ENCODE measurements at regions not wholly inside any gene's neighbourhood (a gene's known extent, or its start where the extent isn't known, plus 50 kb on each side); places are given as distances from the start of the nearest gene placed in this dataset.

- no peaks in the 10 kb centered on the region for H3K4me1 ChIP-seq (ENCODE audit: control insufficient read depth in 2 of 2, insufficient read depth in 2 of 2, low read length in 2 of 2)
- no peaks in the 10 kb centered on the region for H3K36me3 ChIP-seq (ENCODE audit: control insufficient read depth in 2 of 2, insufficient read depth in 2 of 2, low read length in 2 of 2)
- H3K27me3 ChIP-seq (ENCODE audit: control insufficient read depth in 2 of 2, insufficient read depth in 2 of 2, low read length in 2 of 2), result no peaks in the 10 kb centered on the region
- no peaks in the 10 kb centered on the region for H3K9me3 ChIP-seq (ENCODE audit: control insufficient read depth in 2 of 2, low read length in 2 of 2)
- H3K4me3 ChIP-seq (ENCODE audit: low read length in 2 of 2), result no peak overlapping the region
- no peak overlapping the region for H3K27ac ChIP-seq (ENCODE audit: low read depth in 2 of 2, low read length in 2 of 2)
- H3K9ac ChIP-seq (ENCODE audit: low read depth in 1 of 2, low read length in 2 of 2), result no peak overlapping the region
Observed at GRCh38 chr6:23175391-23175790, 606.0 kb downstream of the HDGFL1 start.

DNA sequence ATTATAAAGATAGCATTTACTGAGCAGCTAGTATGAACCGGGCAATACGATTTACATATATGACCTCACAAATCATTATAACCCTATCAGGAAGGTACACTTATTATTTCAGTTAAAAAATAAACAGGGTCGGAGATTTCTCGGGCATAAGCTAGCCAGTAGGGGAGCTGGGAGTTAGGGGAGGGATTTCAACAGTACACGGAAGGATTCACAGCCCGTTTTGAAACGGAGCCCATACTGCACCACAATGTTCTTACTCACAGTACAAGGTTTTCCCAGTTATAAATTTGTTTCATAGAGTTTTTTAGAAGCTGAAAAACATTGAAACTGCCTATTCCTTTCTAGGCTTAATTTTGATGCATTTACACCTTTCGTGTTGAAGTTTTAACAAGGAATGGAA lies 607.1 kb downstream of the HDGFL1 start:
- Histone ChIP-seq H3K4me1 (ENCODE audit: control insufficient read depth in 2 of 2, insufficient read depth in 2 of 2, low read length in 2 of 2) (no peaks in the 10 kb centered on the region), H3K9ac (ENCODE audit: low read depth in 1 of 2, low read length in 2 of 2) (no peak overlapping the region), H3K9me3 (ENCODE audit: control insufficient read depth in 2 of 2, low read length in 2 of 2) (no peaks in the 10 kb centered on the region), H3K36me3 (ENCODE audit: control insufficient read depth in 2 of 2, insufficient read depth in 2 of 2, low read length in 2 of 2) (no peaks in the 10 kb centered on the region), H3K27me3 (ENCODE audit: control insufficient read depth in 2 of 2, insufficient read depth in 2 of 2, low read length in 2 of 2) (no peaks in the 10 kb centered on the region), H3K27ac (ENCODE audit: low read depth in 2 of 2, low read length in 2 of 2) (no peak overlapping the region), H3K4me3 (ENCODE audit: low read length in 2 of 2) (no peak overlapping the region)

DNA sequence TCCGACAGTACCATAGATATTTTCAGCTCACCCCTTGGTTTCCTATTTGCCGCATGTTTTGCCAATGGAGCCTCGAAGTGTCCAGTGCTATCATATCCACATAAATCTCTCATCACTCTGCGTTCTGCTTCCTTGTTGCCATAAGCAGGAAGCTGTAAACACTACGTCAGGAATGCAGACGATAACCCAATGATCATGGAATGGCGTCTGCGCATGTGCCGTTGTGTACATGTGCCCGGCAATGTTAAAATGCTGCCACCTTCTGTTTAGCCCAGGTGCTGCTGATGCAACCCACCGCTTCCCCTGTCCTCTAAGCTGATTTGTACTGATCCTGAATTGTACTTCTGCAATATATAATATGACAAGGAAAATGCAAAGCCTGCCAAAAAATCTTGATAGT lies 607.5 kb downstream of the HDGFL1 start:
- H3K4me1 ChIP-seq (ENCODE audit: control insufficient read depth in 2 of 2, insufficient read depth in 2 of 2, low read length in 2 of 2), result no peaks in the 10 kb centered on the region
- no peak overlapping the region for H3K9ac ChIP-seq (ENCODE audit: low read depth in 1 of 2, low read length in 2 of 2)
- no peak overlapping the region for H3K4me3 ChIP-seq (ENCODE audit: low read length in 2 of 2)
- H3K27ac ChIP-seq (ENCODE audit: low read depth in 2 of 2, low read length in 2 of 2), result no peak overlapping the region
- H3K27me3 ChIP-seq (ENCODE audit: control insufficient read depth in 2 of 2, insufficient read depth in 2 of 2, low read length in 2 of 2), result no peaks in the 10 kb centered on the region
- H3K9me3 ChIP-seq (ENCODE audit: control insufficient read depth in 2 of 2, low read length in 2 of 2), result no peaks in the 10 kb centered on the region
- H3K36me3 ChIP-seq (ENCODE audit: control insufficient read depth in 2 of 2, insufficient read depth in 2 of 2, low read length in 2 of 2), result no peaks in the 10 kb centered on the region

GRCh38 chr6:23177806-23178205 lies 608.4 kb downstream of the HDGFL1 start:
- no peak overlapping the region for H3K27ac ChIP-seq (ENCODE audit: low read depth in 2 of 2, low read length in 2 of 2)
- no peaks in the 10 kb centered on the region for H3K27me3 ChIP-seq (ENCODE audit: control insufficient read depth in 2 of 2, insufficient read depth in 2 of 2, low read length in 2 of 2)
- H3K4me1 ChIP-seq (ENCODE audit: control insufficient read depth in 2 of 2, insufficient read depth in 2 of 2, low read length in 2 of 2), result no peaks in the 10 kb centered on the region
- no peak overlapping the region for H3K4me3 ChIP-seq (ENCODE audit: low read length in 2 of 2)
- no peaks in the 10 kb centered on the region for H3K36me3 ChIP-seq (ENCODE audit: control insufficient read depth in 2 of 2, insufficient read depth in 2 of 2, low read length in 2 of 2)
- no peak overlapping the region for H3K9ac ChIP-seq (ENCODE audit: low read depth in 1 of 2, low read length in 2 of 2)
- no peaks in the 10 kb centered on the region for H3K9me3 ChIP-seq (ENCODE audit: control insufficient read depth in 2 of 2, low read length in 2 of 2)

DNA sequence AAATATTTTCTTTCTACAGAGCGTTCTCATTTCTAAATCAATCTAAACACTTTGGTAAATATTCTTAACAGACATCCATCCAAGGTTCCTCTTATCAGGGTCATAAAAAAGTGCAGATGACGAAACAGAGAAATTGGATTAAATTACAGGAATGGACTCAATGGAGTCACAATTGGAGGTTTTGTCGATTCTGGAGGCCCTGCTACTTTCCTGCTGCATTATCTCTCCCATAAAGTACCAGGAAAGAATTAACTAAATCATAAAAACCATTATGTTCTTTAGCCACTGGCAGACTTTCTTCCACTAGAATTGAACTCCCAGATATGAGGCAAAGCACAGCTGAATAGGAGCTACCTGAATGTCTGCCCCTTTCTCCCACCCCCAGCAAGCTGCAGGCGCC lies 610.6 kb downstream of the HDGFL1 start:
- Histone ChIP-seq H3K9me3 (ENCODE audit: control insufficient read depth in 2 of 2, low read length in 2 of 2) (no peaks in the 10 kb centered on the region), H3K36me3 (ENCODE audit: control insufficient read depth in 2 of 2, insufficient read depth in 2 of 2, low read length in 2 of 2) (no peaks in the 10 kb centered on the region), H3K4me3 (ENCODE audit: low read length in 2 of 2) (no peak overlapping the region), H3K27me3 (ENCODE audit: control insufficient read depth in 2 of 2, insufficient read depth in 2 of 2, low read length in 2 of 2) (no peaks in the 10 kb centered on the region), H3K27ac (ENCODE audit: low read depth in 2 of 2, low read length in 2 of 2) (no peak overlapping the region), H3K9ac (ENCODE audit: low read depth in 1 of 2, low read length in 2 of 2) (no peak overlapping the region), H3K4me1 (ENCODE audit: control insufficient read depth in 2 of 2, insufficient read depth in 2 of 2, low read length in 2 of 2) (no peaks in the 10 kb centered on the region)

DNA sequence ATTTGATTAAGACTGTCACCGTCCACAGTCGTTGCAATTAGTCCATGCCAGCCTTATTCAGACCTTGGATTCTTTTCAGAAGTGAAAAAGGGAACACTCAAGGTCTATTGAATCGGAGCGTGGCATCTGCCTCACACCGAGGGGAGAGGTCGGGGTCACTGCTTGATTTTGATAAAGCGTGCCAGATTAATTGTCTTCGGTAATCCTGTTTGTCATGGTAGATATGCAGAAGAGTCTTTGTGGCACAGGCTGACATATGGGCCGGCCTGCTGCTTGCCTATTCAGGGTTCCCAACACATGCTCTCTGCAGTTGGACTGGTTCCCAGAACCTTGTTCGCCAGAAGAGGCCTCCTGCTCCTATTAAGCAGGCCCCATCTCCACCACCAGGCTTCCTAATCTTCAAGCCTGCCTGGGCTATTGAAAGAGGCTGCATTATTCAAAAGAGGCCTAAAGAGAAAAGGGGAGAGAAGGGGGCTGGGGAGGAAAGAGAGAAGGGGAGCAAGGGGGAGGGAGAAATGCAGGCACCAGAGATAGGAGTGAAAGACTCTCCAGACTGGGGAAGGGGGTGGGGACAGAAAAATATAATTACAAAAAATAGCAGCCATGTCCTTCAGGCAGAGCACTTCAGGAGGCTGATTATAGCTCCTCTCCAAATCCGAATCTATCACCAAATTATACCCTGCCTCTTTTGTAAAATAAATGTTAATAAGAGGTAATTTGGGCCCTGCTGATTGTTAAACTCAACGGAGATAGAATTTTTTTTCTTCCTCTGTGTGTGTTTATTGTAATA lies 611.3 kb downstream of the HDGFL1 start:
- Histone ChIP-seq H3K4me3 (ENCODE audit: low read length in 2 of 2) (no peak overlapping the region), H3K36me3 (ENCODE audit: control insufficient read depth in 2 of 2, insufficient read depth in 2 of 2, low read length in 2 of 2) (no peaks in the 10 kb centered on the region), H3K27ac (ENCODE audit: low read depth in 2 of 2, low read length in 2 of 2) (no peak overlapping the region)

GRCh38 chr6:23181356-23182110 lies 612.2 kb downstream of the HDGFL1 start:
- Histone ChIP-seq H3K36me3 (ENCODE audit: control insufficient read depth in 2 of 2, insufficient read depth in 2 of 2, low read length in 2 of 2) (no peaks in the 10 kb centered on the region), H3K27me3 (ENCODE audit: control insufficient read depth in 2 of 2, insufficient read depth in 2 of 2, low read length in 2 of 2) (no peaks in the 10 kb centered on the region), H3K9ac (ENCODE audit: low read depth in 1 of 2, low read length in 2 of 2) (no peak overlapping the region), H3K4me3 (ENCODE audit: low read length in 2 of 2) (no peak overlapping the region), H3K27ac (ENCODE audit: low read depth in 2 of 2, low read length in 2 of 2) (no peak overlapping the region), H3K9me3 (ENCODE audit: control insufficient read depth in 2 of 2, low read length in 2 of 2) (no peaks in the 10 kb centered on the region), H3K4me1 (ENCODE audit: control insufficient read depth in 2 of 2, insufficient read depth in 2 of 2, low read length in 2 of 2) (no peaks in the 10 kb centered on the region)

More for the DNA sequence above, 611.3 kb downstream of the HDGFL1 start:
- H3K9ac ChIP-seq (ENCODE audit: low read depth in 1 of 2, low read length in 2 of 2), result no peak overlapping the region
- no peaks in the 10 kb centered on the region for H3K4me1 ChIP-seq (ENCODE audit: control insufficient read depth in 2 of 2, insufficient read depth in 2 of 2, low read length in 2 of 2)
- H3K9me3 ChIP-seq (ENCODE audit: control insufficient read depth in 2 of 2, low read length in 2 of 2), result no peaks in the 10 kb centered on the region
- H3K27me3 ChIP-seq (ENCODE audit: control insufficient read depth in 2 of 2, insufficient read depth in 2 of 2, low read length in 2 of 2), result no peaks in the 10 kb centered on the region

- no peaks in the 10 kb centered on the region for H3K27me3 ChIP-seq (ENCODE audit: control insufficient read depth in 2 of 2, insufficient read depth in 2 of 2, low read length in 2 of 2)
- no peak overlapping the region for H3K9ac ChIP-seq (ENCODE audit: low read depth in 1 of 2, low read length in 2 of 2)
- H3K4me1 ChIP-seq (ENCODE audit: control insufficient read depth in 2 of 2, insufficient read depth in 2 of 2, low read length in 2 of 2), result no peaks in the 10 kb centered on the region
- no peaks in the 10 kb centered on the region for H3K36me3 ChIP-seq (ENCODE audit: control insufficient read depth in 2 of 2, insufficient read depth in 2 of 2, low read length in 2 of 2)
- no peak overlapping the region for H3K4me3 ChIP-seq (ENCODE audit: low read length in 2 of 2)
- no peak overlapping the region for H3K27ac ChIP-seq (ENCODE audit: low read depth in 2 of 2, low read length in 2 of 2)
- H3K9me3 ChIP-seq (ENCODE audit: control insufficient read depth in 2 of 2, low read length in 2 of 2), result no peaks in the 10 kb centered on the region
Observed at GRCh38 chr6:23183846-23184245, 614.5 kb downstream of the HDGFL1 start.

- Histone ChIP-seq H3K9me3 (ENCODE audit: control insufficient read depth in 2 of 2, low read length in 2 of 2) (no peaks in the 10 kb centered on the region), H3K27me3 (ENCODE audit: control insufficient read depth in 2 of 2, insufficient read depth in 2 of 2, low read length in 2 of 2) (no peaks in the 10 kb centered on the region), H3K4me1 (ENCODE audit: control insufficient read depth in 2 of 2, insufficient read depth in 2 of 2, low read length in 2 of 2) (no peaks in the 10 kb centered on the region), H3K9ac (ENCODE audit: low read depth in 1 of 2, low read length in 2 of 2) (no peak overlapping the region), H3K4me3 (ENCODE audit: low read length in 2 of 2) (no peak overlapping the region), H3K27ac (ENCODE audit: low read depth in 2 of 2, low read length in 2 of 2) (no peak overlapping the region), H3K36me3 (ENCODE audit: control insufficient read depth in 2 of 2, insufficient read depth in 2 of 2, low read length in 2 of 2) (no peaks in the 10 kb centered on the region)
Observed at GRCh38 chr6:23184351-23184750, 615.0 kb downstream of the HDGFL1 start.

DNA sequence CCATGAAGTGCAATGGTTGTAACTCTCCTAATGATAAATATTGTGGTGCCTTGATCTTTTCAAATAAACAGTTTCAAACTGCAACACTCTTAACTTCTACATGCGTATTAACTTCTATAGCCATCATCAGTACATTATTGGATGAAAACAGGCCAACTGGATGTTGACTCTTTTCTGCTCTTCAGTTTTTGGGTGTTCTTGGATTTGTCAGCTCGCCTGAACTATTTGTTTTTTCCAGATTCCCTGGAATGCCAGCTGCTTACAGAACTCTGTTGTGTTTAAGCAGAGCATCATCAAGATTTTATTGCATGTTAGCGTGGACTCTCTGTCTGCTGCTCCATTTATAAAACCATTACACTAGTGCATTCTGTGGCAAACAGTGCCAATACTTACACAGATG lies 626.1 kb downstream of the HDGFL1 start:
- no peaks in the 10 kb centered on the region for H3K27me3 ChIP-seq (ENCODE audit: control insufficient read depth in 2 of 2, insufficient read depth in 2 of 2, low read length in 2 of 2)
- no peaks in the 10 kb centered on the region for H3K4me1 ChIP-seq (ENCODE audit: control insufficient read depth in 2 of 2, insufficient read depth in 2 of 2, low read length in 2 of 2)
- H3K36me3 ChIP-seq (ENCODE audit: control insufficient read depth in 2 of 2, insufficient read depth in 2 of 2, low read length in 2 of 2), result no peaks in the 10 kb centered on the region
- H3K27ac ChIP-seq (ENCODE audit: low read depth in 2 of 2, low read length in 2 of 2), result no peak overlapping the region
- peaks cover 0 to 3% of the 10 kb centered on the region in 2 donors for H3K9me3 ChIP-seq (ENCODE audit: control insufficient read depth in 2 of 2, low read length in 2 of 2)
- no peak overlapping the region for H3K9ac ChIP-seq (ENCODE audit: low read depth in 1 of 2, low read length in 2 of 2)
- H3K4me3 ChIP-seq (ENCODE audit: low read length in 2 of 2), result no peak overlapping the region
